ENCODE measurements at regions not wholly inside any gene's neighbourhood (a gene's known extent, or its start where the extent isn't known, plus 50 kb on each side); places are given as distances from the start of the nearest gene placed in this dataset.

DNA sequence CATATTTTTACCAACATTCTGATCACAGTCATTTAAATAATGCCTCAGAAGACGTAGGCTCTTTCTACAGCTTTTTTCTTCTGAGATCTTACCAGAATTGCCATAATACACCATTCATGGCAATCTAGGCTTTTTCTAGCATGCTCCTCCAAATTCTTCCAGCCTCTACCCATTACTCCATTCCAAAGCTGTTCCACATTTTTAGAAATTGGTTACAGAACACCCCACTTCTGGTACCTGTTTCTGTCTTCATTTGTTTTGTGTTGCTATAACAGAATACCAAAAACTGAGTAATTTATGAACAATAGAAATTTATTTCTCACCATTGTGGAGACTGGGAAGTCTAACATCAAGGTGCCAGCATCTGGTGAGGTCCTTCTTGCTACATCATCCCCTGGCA is 385.4 kb downstream of the BRINP2 start:
- TF ChIP-seq, protein P1, sequence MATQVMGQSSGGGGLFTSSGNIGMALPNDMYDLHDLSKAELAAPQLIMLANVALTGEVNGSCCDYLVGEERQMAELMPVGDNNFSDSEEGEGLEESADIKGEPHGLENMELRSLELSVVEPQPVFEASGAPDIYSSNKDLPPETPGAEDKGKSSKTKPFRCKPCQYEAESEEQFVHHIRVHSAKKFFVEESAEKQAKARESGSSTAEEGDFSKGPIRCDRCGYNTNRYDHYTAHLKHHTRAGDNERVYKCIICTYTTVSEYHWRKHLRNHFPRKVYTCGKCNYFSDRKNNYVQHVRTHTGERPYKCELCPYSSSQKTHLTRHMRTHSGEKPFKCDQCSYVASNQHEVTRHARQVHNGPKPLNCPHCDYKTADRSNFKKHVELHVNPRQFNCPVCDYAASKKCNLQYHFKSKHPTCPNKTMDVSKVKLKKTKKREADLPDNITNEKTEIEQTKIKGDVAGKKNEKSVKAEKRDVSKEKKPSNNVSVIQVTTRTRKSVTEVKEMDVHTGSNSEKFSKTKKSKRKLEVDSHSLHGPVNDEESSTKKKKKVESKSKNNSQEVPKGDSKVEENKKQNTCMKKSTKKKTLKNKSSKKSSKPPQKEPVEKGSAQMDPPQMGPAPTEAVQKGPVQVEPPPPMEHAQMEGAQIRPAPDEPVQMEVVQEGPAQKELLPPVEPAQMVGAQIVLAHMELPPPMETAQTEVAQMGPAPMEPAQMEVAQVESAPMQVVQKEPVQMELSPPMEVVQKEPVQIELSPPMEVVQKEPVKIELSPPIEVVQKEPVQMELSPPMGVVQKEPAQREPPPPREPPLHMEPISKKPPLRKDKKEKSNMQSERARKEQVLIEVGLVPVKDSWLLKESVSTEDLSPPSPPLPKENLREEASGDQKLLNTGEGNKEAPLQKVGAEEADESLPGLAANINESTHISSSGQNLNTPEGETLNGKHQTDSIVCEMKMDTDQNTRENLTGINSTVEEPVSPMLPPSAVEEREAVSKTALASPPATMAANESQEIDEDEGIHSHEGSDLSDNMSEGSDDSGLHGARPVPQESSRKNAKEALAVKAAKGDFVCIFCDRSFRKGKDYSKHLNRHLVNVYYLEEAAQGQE (IDR thresholded peaks at IDR 0.05; ENCODE audit: insufficient read depth in 1 of 2, low read depth in 2 of 2, low read length in 1 of 2) = no peak
- no peak for TF ChIP-seq CTCF (IDR thresholded peaks at IDR 0.05)
- no peak for TF ChIP-seq TCF7L2 (IDR thresholded peaks at IDR 0.05; ENCODE audit: low read depth, low read length)

Data from Panc1 (cell line).